ENCODE measurements at regions not wholly inside any gene's neighbourhood (a gene's known extent, or its start where the extent isn't known, plus 50 kb on each side); places are given as distances from the start of the nearest gene placed in this dataset.

DNA sequence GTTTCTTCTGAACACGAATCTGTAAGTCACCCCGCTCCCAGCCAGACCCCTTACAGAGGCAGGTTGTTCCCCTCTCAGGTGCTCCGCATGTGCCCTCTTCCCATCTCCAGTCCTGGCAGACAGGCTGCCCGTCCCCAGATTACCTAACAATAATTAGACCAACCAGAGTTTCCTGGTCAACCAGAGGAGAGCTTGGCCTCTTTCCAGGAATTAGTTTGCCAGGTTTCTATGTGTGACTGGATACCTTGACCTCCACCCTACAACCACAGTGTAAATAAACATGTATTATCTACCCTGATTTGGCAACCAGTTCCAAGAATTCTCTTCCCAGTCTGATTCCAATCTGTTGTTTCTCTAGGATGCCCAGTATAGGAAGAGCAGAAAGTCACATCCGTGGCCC is 178.0 kb upstream of the UMPS start:
- BruUV-seq (replicated peaks): no TSS peak
- Histone ChIP-seq H3K4me2 (peak overlapping the region; percentile 6; the same call in 1 of the 2 replicates), H3K36me3 (ENCODE audit: low read depth) (no peaks in the 10 kb centered on the region), H3K4me1 (replicated peaks; ENCODE audit: insufficient read depth) (peaks cover 14% of the 10 kb centered on the region; the same call in 1 of the 2 replicates), H3K27ac (no peak overlapping the region), H3K9me3 (ENCODE audit: insufficient read depth, low read depth) (no peaks in the 10 kb centered on the region), H2AFZ (no peak overlapping the region), H3K9me2 (ENCODE audit: insufficient read depth) (no peaks in the 10 kb centered on the region), H3K79me2 (ENCODE audit: low read depth) (no peaks in the 10 kb centered on the region), H4K20me1 (ENCODE audit: insufficient read depth) (peaks cover 18% of the 10 kb centered on the region), H3F3A (ENCODE audit: insufficient read depth, low read depth) (peaks cover 9% of the 10 kb centered on the region; the same call in 1 of the 2 replicates), H3K27me3 (ENCODE audit: insufficient read depth, low read depth) (peaks cover 41% of the 10 kb centered on the region), H3K4me3 (no peak overlapping the region)
- DNase-seq: peak; percentile 78 to 85
- ChIA-PET POLR2A (ENCODE audit: unreplicated experiment) (interaction anchor here (0.6 kb wide), 1 partner anchor 527 kb away, joined by 10 read pairs; no protein-coding TSS in a partner anchor), CTCF (no interaction called here)
- TF ChIP-seq EZH2 (IDR thresholded peaks at IDR 0.05; ENCODE audit: low read depth): no peak
- no peak for TF ChIP-seq CTCF (conservative IDR thresholded peaks at IDR 0.05)
- intact Hi-C loops (cut with micrococcal nuclease; ENCODE audit: unreplicated experiment): loop anchor here (5.0 to 10.0 kb wide), 4 partner anchors 270 to 1227 kb away; no protein-coding TSS in a partner anchor

DNA sequence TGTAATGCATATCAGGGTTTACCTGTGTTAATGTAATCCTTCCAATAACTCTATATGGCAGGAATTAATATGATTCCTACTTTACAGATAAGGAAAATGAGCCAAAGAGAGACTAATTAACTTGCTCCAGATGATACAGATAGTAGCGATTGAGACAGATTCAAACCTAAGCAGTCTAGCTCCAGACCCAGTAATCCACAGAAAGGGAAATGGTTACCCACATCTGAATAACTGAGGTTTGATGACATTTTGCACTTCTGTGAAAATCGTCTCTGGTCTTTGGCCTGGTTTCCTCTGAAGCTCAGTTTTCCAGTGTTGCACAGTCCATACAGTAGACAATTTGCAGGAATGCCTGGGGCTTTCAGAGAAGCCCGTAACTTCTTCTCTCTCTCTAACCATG is 177.1 kb upstream of the UMPS start:
- Histone ChIP-seq H3K36me3 (ENCODE audit: low read depth) (no peaks in the 10 kb centered on the region), H3F3A (ENCODE audit: insufficient read depth, low read depth) (peaks cover 12% of the 10 kb centered on the region; the same call in 1 of the 2 replicates), H3K27ac (no peak overlapping the region), H3K4me1 (replicated peaks; ENCODE audit: insufficient read depth) (peaks cover 14% of the 10 kb centered on the region), H3K4me3 (no peak overlapping the region), H3K79me2 (ENCODE audit: low read depth) (no peaks in the 10 kb centered on the region), H4K20me1 (ENCODE audit: insufficient read depth) (peaks cover 18% of the 10 kb centered on the region), H2AFZ (no peak overlapping the region), H3K9me3 (ENCODE audit: insufficient read depth, low read depth) (no peaks in the 10 kb centered on the region), H3K27me3 (ENCODE audit: insufficient read depth, low read depth) (peaks cover 45% of the 10 kb centered on the region), H3K4me2 (no peak overlapping the region), H3K9me2 (ENCODE audit: insufficient read depth) (no peaks in the 10 kb centered on the region)
- no peak for DNase-seq
- CTCF ChIA-PET: no interaction called here
- no TSS peak for BruUV-seq (replicated peaks)
- no peak for TF ChIP-seq CTCF (conservative IDR thresholded peaks at IDR 0.05)
- TF ChIP-seq EZH2 (IDR thresholded peaks at IDR 0.05; ENCODE audit: low read depth): no peak
- intact Hi-C loops (cut with micrococcal nuclease; ENCODE audit: unreplicated experiment): loop anchor here (5.0 to 10.0 kb wide), 4 partner anchors 271 to 1228 kb away; no protein-coding TSS in a partner anchor
- POLR2A ChIA-PET (ENCODE audit: unreplicated experiment): no interaction called here

DNA sequence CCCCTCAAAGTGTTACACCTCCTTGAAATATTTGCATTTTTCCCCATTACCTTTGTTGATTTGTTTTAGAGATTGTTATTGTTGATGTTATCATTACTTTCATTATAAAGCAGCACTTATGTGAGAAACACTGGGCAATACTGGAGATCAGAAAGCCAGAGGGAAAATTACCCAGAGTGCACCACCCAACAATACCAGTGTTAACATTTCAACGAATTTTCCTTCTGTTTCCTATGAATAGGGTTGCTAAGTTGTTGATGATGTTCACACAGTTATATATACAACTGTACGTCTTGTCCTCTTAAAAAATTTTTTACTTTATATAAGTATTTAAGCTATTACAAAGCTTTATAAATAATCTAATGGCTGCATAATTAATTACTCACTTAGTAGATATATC is 173.6 kb upstream of the UMPS start:
- Histone ChIP-seq H3K4me1 (replicated peaks; ENCODE audit: insufficient read depth) (peaks cover 22% of the 10 kb centered on the region), H3K36me3 (ENCODE audit: low read depth) (no peaks in the 10 kb centered on the region), H3K79me2 (ENCODE audit: low read depth) (no peaks in the 10 kb centered on the region), H4K20me1 (ENCODE audit: insufficient read depth) (peaks cover 22% of the 10 kb centered on the region), H3K4me2 (no peak overlapping the region), H2AFZ (no peak overlapping the region), H3K27me3 (ENCODE audit: insufficient read depth, low read depth) (peaks cover 49% of the 10 kb centered on the region), H3K9me2 (ENCODE audit: insufficient read depth) (no peaks in the 10 kb centered on the region), H3K9me3 (ENCODE audit: insufficient read depth, low read depth) (no peaks in the 10 kb centered on the region), H3F3A (ENCODE audit: insufficient read depth, low read depth) (peaks cover 12% of the 10 kb centered on the region; the same call in 1 of the 2 replicates), H3K27ac (no peak overlapping the region), H3K4me3 (no peak overlapping the region)
- no peak for DNase-seq
- intact Hi-C loops (cut with micrococcal nuclease; ENCODE audit: unreplicated experiment): loop anchor here (5.0 to 10.0 kb wide), 2 partner anchors 539 to 1232 kb away; no protein-coding TSS in a partner anchor
- ChIA-PET POLR2A (ENCODE audit: unreplicated experiment) (no interaction called here), CTCF (no interaction called here)
- BruUV-seq (replicated peaks): no TSS peak
- no peak for TF ChIP-seq EZH2 (IDR thresholded peaks at IDR 0.05; ENCODE audit: low read depth)
- no peak for TF ChIP-seq CTCF (conservative IDR thresholded peaks at IDR 0.05)
